ENCODE measurements at regions not wholly inside any gene's neighbourhood (a gene's known extent, or its start where the extent isn't known, plus 50 kb on each side); places are given as distances from the start of the nearest gene placed in this dataset.

DNA sequence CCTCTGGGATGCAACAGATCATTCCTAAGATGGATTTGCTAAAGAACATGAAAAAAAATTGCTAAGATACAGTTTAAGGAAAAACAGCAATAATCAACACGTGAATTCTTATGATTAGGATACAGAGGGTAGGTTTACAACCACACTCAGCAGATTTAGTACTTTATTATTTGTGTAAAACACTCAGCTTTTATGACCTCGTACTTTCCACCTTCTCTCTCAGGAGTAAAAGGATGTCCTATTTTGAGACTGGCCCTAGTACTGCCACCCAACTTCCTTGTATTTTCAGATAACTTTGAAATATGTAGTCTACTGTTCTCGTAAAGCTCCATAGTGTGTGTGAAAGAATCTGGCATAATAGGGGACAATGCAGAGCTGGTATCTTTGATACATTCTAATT, 186.1 kb downstream of the ARL4A start:
- TF ChIP-seq, protein P1, sequence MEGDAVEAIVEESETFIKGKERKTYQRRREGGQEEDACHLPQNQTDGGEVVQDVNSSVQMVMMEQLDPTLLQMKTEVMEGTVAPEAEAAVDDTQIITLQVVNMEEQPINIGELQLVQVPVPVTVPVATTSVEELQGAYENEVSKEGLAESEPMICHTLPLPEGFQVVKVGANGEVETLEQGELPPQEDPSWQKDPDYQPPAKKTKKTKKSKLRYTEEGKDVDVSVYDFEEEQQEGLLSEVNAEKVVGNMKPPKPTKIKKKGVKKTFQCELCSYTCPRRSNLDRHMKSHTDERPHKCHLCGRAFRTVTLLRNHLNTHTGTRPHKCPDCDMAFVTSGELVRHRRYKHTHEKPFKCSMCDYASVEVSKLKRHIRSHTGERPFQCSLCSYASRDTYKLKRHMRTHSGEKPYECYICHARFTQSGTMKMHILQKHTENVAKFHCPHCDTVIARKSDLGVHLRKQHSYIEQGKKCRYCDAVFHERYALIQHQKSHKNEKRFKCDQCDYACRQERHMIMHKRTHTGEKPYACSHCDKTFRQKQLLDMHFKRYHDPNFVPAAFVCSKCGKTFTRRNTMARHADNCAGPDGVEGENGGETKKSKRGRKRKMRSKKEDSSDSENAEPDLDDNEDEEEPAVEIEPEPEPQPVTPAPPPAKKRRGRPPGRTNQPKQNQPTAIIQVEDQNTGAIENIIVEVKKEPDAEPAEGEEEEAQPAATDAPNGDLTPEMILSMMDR (IDR thresholded peaks at IDR 0.05; ENCODE audit: low read length) = no peak
- no peak for TF ChIP-seq EZH2 (optimal IDR thresholded peaks at IDR 0.05; ENCODE audit: low read depth, low read length)
- no peak for TF ChIP-seq EZH2phosphoT487 (IDR thresholded peaks at IDR 0.05; ENCODE audit: low read length)
